Lower leg skin (tissue), 4 donors: ENCODE measurements at regions not wholly inside any gene's neighbourhood (a gene's known extent, or its start where the extent isn't known, plus 50 kb on each side); places are given as distances from the start of the nearest gene placed in this dataset.

Experiments
- DNase-seq, 2 donors: peaks; one replicate each; pipeline ENCODE4 v3.0.0-alpha.2; 2019; ENCODE audit warnings: low spot score in 2 of 2
- H3K4me3 ChIP-seq: fragments of 200-600 bp; sonication (generic); 2 replicates; pipeline ENCODE4 v1.5.1; 2017; ENCODE audit warnings: mild to moderate bottlenecking, low read depth; ENCODE audit not compliant: poor library complexity, severe bottlenecking
- POLR2A ChIP-seq, 2 donors: fragments of 450-650 bp; IDR thresholded peaks; one replicate each; pipeline ENCODE4 v1.6.1; 2016 to 2017; ENCODE audit warnings: antibody characterized with exemption in 2 of 2, mild to moderate bottlenecking in 1 of 2, moderate library complexity in 1 of 2
- WGBS, 2 donors: methylation state at CpG; one replicate each; pipeline ENCODE4 v1.1.5; 2018; 5-methylcytosine and 5-hydroxymethylcytosine counted together
- intact Hi-C: fragments of 100-400 bp; cut with DNase I; formaldehyde crosslinking; loops from one replicate; pipeline ENCODE4 v1.15.0; 2023; ENCODE audit warnings: low total_unique reads
- TF ChIP-seq, protein P1 (sequence below), 3 donors: fragments of 450-650 bp; IDR thresholded peaks; one replicate each; pipeline ENCODE4 v1.5.1; 2016; ENCODE audit warnings: antibody characterized with exemption in 3 of 3, mild to moderate bottlenecking in 3 of 3, moderate library complexity in 2 of 3

DNA sequence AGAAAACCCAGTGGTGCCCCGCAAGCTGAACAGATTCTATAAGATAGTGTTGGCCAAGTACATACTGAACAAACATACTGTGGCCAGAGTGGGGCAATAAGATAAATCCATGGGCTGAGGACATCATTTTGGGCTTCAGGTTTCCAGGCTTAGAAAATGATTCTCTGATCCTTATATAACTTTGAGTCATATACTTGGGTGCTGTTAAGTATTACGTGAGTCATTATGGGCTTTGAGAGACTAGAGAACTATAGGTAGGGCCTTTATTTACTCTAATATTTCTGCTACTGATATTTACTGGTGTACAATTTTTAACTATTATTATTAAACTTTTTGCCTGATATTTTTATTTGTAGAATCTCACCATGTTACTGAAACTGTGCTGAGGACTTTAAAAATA lies 586.1 kb downstream of the CENPC start:
- WGBS, 2 donors: 87 to 93% methylated on average over 2 of the region's 2 CpGs
- DNase-seq: no peak
- no peak overlapping the region for H3K4me3 ChIP-seq
- intact Hi-C loops: no loop called here
- no peak for TF ChIP-seq POLR2A (IDR thresholded peaks at IDR 0.05)
- TF ChIP-seq, protein P1, sequence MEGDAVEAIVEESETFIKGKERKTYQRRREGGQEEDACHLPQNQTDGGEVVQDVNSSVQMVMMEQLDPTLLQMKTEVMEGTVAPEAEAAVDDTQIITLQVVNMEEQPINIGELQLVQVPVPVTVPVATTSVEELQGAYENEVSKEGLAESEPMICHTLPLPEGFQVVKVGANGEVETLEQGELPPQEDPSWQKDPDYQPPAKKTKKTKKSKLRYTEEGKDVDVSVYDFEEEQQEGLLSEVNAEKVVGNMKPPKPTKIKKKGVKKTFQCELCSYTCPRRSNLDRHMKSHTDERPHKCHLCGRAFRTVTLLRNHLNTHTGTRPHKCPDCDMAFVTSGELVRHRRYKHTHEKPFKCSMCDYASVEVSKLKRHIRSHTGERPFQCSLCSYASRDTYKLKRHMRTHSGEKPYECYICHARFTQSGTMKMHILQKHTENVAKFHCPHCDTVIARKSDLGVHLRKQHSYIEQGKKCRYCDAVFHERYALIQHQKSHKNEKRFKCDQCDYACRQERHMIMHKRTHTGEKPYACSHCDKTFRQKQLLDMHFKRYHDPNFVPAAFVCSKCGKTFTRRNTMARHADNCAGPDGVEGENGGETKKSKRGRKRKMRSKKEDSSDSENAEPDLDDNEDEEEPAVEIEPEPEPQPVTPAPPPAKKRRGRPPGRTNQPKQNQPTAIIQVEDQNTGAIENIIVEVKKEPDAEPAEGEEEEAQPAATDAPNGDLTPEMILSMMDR (IDR thresholded peaks at IDR 0.05): no peak

DNA sequence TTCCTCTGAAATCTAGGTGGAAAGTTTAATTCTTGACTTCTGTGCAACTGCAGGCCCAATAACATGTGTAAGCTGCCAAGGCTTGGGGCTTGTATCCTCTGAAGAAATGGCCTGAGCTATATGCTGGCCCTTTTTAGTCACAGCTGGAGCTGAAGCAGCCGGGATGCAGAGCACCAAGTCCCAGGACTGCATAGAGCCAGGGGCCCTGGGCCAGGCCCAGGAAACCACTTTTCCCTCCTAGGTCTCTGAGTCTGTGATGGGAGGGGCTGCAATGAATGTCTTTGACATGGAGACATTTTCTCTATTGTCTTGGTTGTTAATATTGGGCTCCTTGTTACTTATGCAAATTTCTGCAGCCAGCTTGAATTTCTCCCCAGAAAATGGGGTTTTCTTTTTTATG lies 588.5 kb downstream of the CENPC start:
- intact Hi-C loops: no loop called here
- WGBS, 2 donors: 78 to 100% methylated on average over 1 of the region's 1 CpG
- TF ChIP-seq, protein P1 (IDR thresholded peaks at IDR 0.05): no peak
- TF ChIP-seq POLR2A (IDR thresholded peaks at IDR 0.05): no peak
- no peak for DNase-seq
- no peak overlapping the region for H3K4me3 ChIP-seq

DNA sequence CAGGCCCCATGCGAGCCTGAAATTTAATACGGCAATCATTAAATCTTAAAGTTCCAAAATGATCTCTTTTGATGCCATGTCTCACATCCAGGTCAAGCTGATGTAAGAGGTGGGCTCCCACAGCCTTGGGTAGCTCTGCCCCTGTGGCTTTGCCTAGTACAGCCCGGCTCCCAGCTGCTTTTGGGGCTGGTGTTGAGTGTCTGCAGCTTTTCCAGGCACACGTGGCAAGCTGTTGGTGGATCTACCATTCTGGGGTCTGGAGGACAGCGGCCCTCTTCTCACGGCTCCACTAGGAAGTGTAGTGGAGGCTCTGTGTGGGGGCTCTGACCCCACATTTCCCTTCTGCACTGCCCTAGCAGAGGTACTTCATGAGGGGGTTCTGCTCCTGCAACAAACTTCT lies 588.9 kb downstream of the CENPC start:
- TF ChIP-seq, protein P1 (IDR thresholded peaks at IDR 0.05): no peak
- no peak for TF ChIP-seq POLR2A (IDR thresholded peaks at IDR 0.05)
- no peak overlapping the region for H3K4me3 ChIP-seq
- WGBS, 2 donors: 92 to 93% methylated on average over 5 to 6 of the region's 6 CpGs
- no peak for DNase-seq
- intact Hi-C loops: no loop called here

DNA sequence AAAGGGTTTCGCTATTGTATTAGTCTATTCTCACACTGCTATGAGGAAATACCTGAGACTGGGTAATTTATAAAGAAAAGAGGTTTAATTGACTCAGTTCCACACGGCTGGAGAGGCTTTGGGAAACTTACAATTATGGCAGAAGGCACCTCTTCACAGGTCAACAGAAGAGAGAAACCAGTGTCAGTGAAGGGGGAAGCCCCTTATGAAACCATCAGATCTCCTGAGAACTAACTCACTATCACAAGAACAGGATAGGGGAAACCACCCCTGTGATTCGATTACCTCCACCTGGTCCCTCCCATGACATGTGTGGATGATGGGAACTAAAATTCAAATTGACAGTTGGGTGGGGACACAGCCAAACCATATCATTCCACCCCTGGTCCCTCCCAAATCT lies 589.5 kb downstream of the CENPC start:
- WGBS, 2 donors: 88 to 90% methylated on average over 3 of the region's 3 CpGs
- no peak overlapping the region for H3K4me3 ChIP-seq
- no peak for DNase-seq
- intact Hi-C loops: no loop called here
- TF ChIP-seq POLR2A (IDR thresholded peaks at IDR 0.05): no peak
- TF ChIP-seq, protein P1 (IDR thresholded peaks at IDR 0.05): no peak

DNA sequence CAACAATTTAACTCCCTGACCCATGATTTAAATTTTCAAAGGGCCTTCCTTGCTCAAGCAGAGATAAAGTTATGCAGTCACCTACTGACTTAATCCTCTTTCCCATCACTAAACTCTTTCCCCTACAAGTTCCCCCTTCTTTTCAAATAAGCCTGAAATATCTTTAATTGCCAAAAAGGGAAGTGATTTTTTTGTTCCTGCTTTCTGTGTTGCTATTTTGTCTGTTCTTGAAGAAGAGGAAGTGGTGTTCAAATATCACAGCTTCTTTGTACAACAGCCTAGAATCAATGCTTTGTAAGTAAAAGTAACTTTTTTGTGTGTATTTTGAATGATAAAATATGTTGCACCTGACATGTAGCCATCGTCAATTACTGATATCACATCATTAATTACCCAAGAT lies 595.9 kb downstream of the CENPC start:
- H3K4me3 ChIP-seq: no peak overlapping the region
- intact Hi-C loops: no loop called here
- no peak for TF ChIP-seq POLR2A (IDR thresholded peaks at IDR 0.05)
- TF ChIP-seq, protein P1 (IDR thresholded peaks at IDR 0.05): no peak
- 60 to 70% methylated on average over 1 of the region's 1 CpG for WGBS, 2 donors
- DNase-seq: no peak

DNA sequence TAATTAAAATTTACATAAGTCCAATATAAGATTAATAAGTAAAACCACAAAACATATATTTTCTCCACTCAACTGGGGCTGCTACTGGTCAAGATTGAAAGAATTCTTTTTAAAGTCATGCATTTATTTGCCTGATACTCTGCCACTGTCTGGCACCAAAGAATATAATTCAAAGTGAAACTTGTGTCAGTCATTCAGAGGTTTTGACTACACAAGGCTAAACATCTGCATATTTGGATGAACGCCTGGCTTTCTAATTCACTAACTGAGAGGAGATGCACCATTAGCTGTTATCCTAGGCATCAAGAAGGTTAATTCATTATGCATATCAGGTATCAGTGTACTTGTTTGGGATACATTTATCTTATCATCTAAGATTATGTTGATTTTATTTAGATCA lies 598.5 kb downstream of the CENPC start:
- H3K4me3 ChIP-seq: no peak overlapping the region
- no peak for DNase-seq
- 76 to 78% methylated on average over 1 of the region's 1 CpG for WGBS, 2 donors
- TF ChIP-seq, protein P1 (IDR thresholded peaks at IDR 0.05): no peak
- no peak for TF ChIP-seq POLR2A (IDR thresholded peaks at IDR 0.05)
- intact Hi-C loops: no loop called here
